ENCODE measurements at regions not wholly inside any gene's neighbourhood (a gene's known extent, or its start where the extent isn't known, plus 50 kb on each side); places are given as distances from the start of the nearest gene placed in this dataset.

- TF ChIP-seq, protein P1, sequence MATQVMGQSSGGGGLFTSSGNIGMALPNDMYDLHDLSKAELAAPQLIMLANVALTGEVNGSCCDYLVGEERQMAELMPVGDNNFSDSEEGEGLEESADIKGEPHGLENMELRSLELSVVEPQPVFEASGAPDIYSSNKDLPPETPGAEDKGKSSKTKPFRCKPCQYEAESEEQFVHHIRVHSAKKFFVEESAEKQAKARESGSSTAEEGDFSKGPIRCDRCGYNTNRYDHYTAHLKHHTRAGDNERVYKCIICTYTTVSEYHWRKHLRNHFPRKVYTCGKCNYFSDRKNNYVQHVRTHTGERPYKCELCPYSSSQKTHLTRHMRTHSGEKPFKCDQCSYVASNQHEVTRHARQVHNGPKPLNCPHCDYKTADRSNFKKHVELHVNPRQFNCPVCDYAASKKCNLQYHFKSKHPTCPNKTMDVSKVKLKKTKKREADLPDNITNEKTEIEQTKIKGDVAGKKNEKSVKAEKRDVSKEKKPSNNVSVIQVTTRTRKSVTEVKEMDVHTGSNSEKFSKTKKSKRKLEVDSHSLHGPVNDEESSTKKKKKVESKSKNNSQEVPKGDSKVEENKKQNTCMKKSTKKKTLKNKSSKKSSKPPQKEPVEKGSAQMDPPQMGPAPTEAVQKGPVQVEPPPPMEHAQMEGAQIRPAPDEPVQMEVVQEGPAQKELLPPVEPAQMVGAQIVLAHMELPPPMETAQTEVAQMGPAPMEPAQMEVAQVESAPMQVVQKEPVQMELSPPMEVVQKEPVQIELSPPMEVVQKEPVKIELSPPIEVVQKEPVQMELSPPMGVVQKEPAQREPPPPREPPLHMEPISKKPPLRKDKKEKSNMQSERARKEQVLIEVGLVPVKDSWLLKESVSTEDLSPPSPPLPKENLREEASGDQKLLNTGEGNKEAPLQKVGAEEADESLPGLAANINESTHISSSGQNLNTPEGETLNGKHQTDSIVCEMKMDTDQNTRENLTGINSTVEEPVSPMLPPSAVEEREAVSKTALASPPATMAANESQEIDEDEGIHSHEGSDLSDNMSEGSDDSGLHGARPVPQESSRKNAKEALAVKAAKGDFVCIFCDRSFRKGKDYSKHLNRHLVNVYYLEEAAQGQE (IDR thresholded peaks at IDR 0.05; ENCODE audit: low read depth), result no peak
- TF ChIP-seq MAX (IDR thresholded peaks at IDR 0.05) (no peak), JUND (IDR thresholded peaks at IDR 0.05) (no peak), SRF (IDR thresholded peaks at IDR 0.05; ENCODE audit: low read depth) (no peak), SP1 (IDR thresholded peaks at IDR 0.05; ENCODE audit: low read depth) (no peak), CEBPB (IDR thresholded peaks at IDR 0.05; ENCODE audit: low read depth) (no peak), SIN3A (IDR thresholded peaks at IDR 0.05; ENCODE audit: low read depth) (no peak)
- TF ChIP-seq, protein P2, sequence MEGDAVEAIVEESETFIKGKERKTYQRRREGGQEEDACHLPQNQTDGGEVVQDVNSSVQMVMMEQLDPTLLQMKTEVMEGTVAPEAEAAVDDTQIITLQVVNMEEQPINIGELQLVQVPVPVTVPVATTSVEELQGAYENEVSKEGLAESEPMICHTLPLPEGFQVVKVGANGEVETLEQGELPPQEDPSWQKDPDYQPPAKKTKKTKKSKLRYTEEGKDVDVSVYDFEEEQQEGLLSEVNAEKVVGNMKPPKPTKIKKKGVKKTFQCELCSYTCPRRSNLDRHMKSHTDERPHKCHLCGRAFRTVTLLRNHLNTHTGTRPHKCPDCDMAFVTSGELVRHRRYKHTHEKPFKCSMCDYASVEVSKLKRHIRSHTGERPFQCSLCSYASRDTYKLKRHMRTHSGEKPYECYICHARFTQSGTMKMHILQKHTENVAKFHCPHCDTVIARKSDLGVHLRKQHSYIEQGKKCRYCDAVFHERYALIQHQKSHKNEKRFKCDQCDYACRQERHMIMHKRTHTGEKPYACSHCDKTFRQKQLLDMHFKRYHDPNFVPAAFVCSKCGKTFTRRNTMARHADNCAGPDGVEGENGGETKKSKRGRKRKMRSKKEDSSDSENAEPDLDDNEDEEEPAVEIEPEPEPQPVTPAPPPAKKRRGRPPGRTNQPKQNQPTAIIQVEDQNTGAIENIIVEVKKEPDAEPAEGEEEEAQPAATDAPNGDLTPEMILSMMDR (IDR thresholded peaks at IDR 0.05 in 2 of 3, conservative IDR thresholded peaks at IDR 0.05 in 1 of 3; ENCODE audit: borderline replicate concordance in 1 of 3, insufficient read depth in 1 of 3, low read depth in 2 of 3, low read length in 2 of 3), result no peak
- TF ChIP-seq, protein P3, sequence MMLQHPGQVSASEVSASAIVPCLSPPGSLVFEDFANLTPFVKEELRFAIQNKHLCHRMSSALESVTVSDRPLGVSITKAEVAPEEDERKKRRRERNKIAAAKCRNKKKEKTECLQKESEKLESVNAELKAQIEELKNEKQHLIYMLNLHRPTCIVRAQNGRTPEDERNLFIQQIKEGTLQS (IDR thresholded peaks at IDR 0.05), result no peak
These were observed 59.0 kb upstream of the RERGL start (continued) for GRCh38 chr12:18148961-18149360.

GRCh38 chr12:18146363-18146762 lies 56.4 kb upstream of the RERGL start:
- Histone ChIP-seq H3K9ac (ENCODE audit: low read length) (no peak overlapping the region), H3K9me3 (ENCODE audit: control insufficient read depth in 1 of 2, insufficient read depth in 1 of 2, low read depth in 1 of 2, low read length in 2 of 2) (no peaks in the 10 kb centered on the region), H3K27me3 (ENCODE audit: insufficient read depth, low read length) (no peaks in the 10 kb centered on the region), H3K36me3 (ENCODE audit: control insufficient read depth in 1 of 2, insufficient read depth in 2 of 2, low read length in 2 of 2) (no peaks in the 10 kb centered on the region), H3K4me3 (replicated peaks in 1 of 2; ENCODE audit: low read depth in 1 of 2, low read length in 2 of 2) (no peak overlapping the region), H3K27ac (ENCODE audit: low read depth, low read length) (no peak overlapping the region), H3K4me2 (ENCODE audit: low read length) (no peak overlapping the region), H2AFZ (ENCODE audit: low read depth, low read length, poor library complexity, severe bottlenecking) (no peak overlapping the region), H4K20me1 (ENCODE audit: insufficient read depth) (no peaks in the 10 kb centered on the region), H3K4me1 (ENCODE audit: control insufficient read depth in 1 of 2, insufficient read depth in 2 of 2, low read length in 2 of 2) (peaks cover 0 to 7% of the 10 kb centered on the region in 2 experiments; a peak in 1 of 4 replicates), H3K79me2 (ENCODE audit: insufficient read depth, low read length) (no peaks in the 10 kb centered on the region), H3K9me2 (ENCODE audit: insufficient read depth) (no peaks in the 10 kb centered on the region)
- no TSS peak for BruUV-seq (replicated peaks)
- intact Hi-C loops (cut with micrococcal nuclease), result no loop called here
- ChIA-PET CTCF (no interaction called here), POLR2A (no interaction called here), RAD21 (ENCODE audit: low non-redundant PET in 1 of 2, low total read pairs in 2 of 2, uncharacterized antibody in 2 of 2, unreplicated experiment in 2 of 2) (no interaction called here)
- no peak for DNase-seq (ENCODE audit: low read depth, low spot score)
- no peak for ATAC-seq
- no peak for TF ChIP-seq ELF1 (IDR thresholded peaks at IDR 0.05; ENCODE audit: borderline replicate concordance, low read depth)
- no peak for TF ChIP-seq SRF (IDR thresholded peaks at IDR 0.05; ENCODE audit: low read depth)
- no peak for TF ChIP-seq EGR1 (IDR thresholded peaks at IDR 0.05; ENCODE audit: low read depth)
- TF ChIP-seq TCF7L2 (IDR thresholded peaks at IDR 0.05; ENCODE audit: borderline replicate concordance, extremely low read depth, insufficient read depth, insufficient read length), result no peak
- TF ChIP-seq, protein P4, sequence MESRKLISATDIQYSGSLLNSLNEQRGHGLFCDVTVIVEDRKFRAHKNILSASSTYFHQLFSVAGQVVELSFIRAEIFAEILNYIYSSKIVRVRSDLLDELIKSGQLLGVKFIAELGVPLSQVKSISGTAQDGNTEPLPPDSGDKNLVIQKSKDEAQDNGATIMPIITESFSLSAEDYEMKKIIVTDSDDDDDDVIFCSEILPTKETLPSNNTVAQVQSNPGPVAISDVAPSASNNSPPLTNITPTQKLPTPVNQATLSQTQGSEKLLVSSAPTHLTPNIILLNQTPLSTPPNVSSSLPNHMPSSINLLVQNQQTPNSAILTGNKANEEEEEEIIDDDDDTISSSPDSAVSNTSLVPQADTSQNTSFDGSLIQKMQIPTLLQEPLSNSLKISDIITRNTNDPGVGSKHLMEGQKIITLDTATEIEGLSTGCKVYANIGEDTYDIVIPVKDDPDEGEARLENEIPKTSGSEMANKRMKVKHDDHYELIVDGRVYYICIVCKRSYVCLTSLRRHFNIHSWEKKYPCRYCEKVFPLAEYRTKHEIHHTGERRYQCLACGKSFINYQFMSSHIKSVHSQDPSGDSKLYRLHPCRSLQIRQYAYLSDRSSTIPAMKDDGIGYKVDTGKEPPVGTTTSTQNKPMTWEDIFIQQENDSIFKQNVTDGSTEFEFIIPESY (IDR thresholded peaks at IDR 0.05; ENCODE audit: extremely low read depth, insufficient replicate concordance, low read length), result no peak
- TF ChIP-seq ZFX (IDR thresholded peaks at IDR 0.05), result no peak
- no peak for TF ChIP-seq SP1 (IDR thresholded peaks at IDR 0.05; ENCODE audit: low read depth)
- TF ChIP-seq CBX3 (IDR thresholded peaks at IDR 0.05; ENCODE audit: low read depth), result no peak
- no peak for TF ChIP-seq FOSL1 (IDR thresholded peaks at IDR 0.05; ENCODE audit: low read depth)
- TF ChIP-seq POLR2A (IDR thresholded peaks at IDR 0.05; ENCODE audit: borderline replicate concordance, extremely low read depth, insufficient read depth, insufficient read length), result no peak
- TF ChIP-seq JUND (IDR thresholded peaks at IDR 0.05), result no peak
